ENCODE measurements at regions not wholly inside any gene's neighbourhood (a gene's known extent, or its start where the extent isn't known, plus 50 kb on each side); places are given as distances from the start of the nearest gene placed in this dataset.

GRCh38 chr18:41059126-41059415 is 896.0 kb upstream of the PIK3C3 start:
- H3K79me2 ChIP-seq (replicated peaks; ENCODE audit: insufficient read depth): no peaks in the 10 kb centered on the region
- ATAC-seq (no peak), DNase-seq (ENCODE audit: low spot score) (no peak)
- H3F3A ChIP-seq (replicated peaks; ENCODE audit: low read depth): no peaks in the 10 kb centered on the region
- no peaks in the 10 kb centered on the region for H3K36me3 ChIP-seq (ENCODE audit: insufficient read depth)
- H2AFZ ChIP-seq: peak overlapping the region; percentile 34; the same call in 1 of the 2 replicates
- no peak for TF ChIP-seq CREB1 (CRISPR knock-in tag; IDR thresholded peaks at IDR 0.05; ENCODE audit: low read depth)
- no peak for TF ChIP-seq ZNF331 (CRISPR knock-in tag; IDR thresholded peaks at IDR 0.05; ENCODE audit: low read depth)
- TF ChIP-seq ETS1 (IDR thresholded peaks at IDR 0.05): no peak
- no peak for TF ChIP-seq STAT1 (IDR thresholded peaks at IDR 0.05; ENCODE audit: unreplicated experiment)
- no peak for TF ChIP-seq POLR2AphosphoS5 (IDR thresholded peaks at IDR 0.05; ENCODE audit: low read depth)
- no peak for TF ChIP-seq ZNF114 (CRISPR knock-in tag; IDR thresholded peaks at IDR 0.05)
- no peak for TF ChIP-seq JUNB (IDR thresholded peaks at IDR 0.05; ENCODE audit: unreplicated experiment)
- no peak for TF ChIP-seq NANOG (IDR thresholded peaks at IDR 0.05; ENCODE audit: borderline replicate concordance)
- no peak for TF ChIP-seq CTCF (conservative IDR thresholded peaks at IDR 0.05; ENCODE audit: low read depth in 2 of 2)
- TF ChIP-seq ZNF462 (CRISPR knock-in tag; IDR thresholded peaks at IDR 0.05): no peak
- no peak for TF ChIP-seq EZH2phosphoT487 (IDR thresholded peaks at IDR 0.05; ENCODE audit: unreplicated experiment)
- no peak for TF ChIP-seq REST (IDR thresholded peaks at IDR 0.05; ENCODE audit: unreplicated experiment)
- TF ChIP-seq EZH2 (IDR thresholded peaks at IDR 0.05; ENCODE audit: low read depth, unreplicated experiment): no peak
- no peak overlapping the region for H3K4me3 ChIP-seq
- Mint-ChIP-seq H3K4me1 (no peaks in the 10 kb centered on the region; the same call in 2 of the 3 replicates), H3K9me3 (no peaks in the 10 kb centered on the region), H3K27me3 (ENCODE audit: insufficient read depth, low read depth, poor library complexity) (no peaks in the 10 kb centered on the region), H3K27ac (no peak overlapping the region), H3K4me3 (no peak overlapping the region), H3K36me3 (ENCODE audit: low read depth) (no peaks in the 10 kb centered on the region)
- H3K9me2 ChIP-seq (ENCODE audit: insufficient read depth): no peaks in the 10 kb centered on the region
- no peaks in the 10 kb centered on the region for H3K27me3 ChIP-seq (ENCODE audit: insufficient read depth)
- no peak overlapping the region for H3K4me2 ChIP-seq
- no peaks in the 10 kb centered on the region for H4K20me1 ChIP-seq (replicated peaks; ENCODE audit: insufficient read depth)
- no peaks in the 10 kb centered on the region for H3K4me1 ChIP-seq (ENCODE audit: insufficient read depth)
- H3K27ac ChIP-seq (ENCODE audit: low read depth): no peak overlapping the region

All from GM23338 (cell line).